Activated CD4-positive, alpha-beta T cell treated with anti-CD3 and anti-CD28 coated beads, Interleukin-2, amount 50 U/mL, for 48 hours (primary cell): ENCODE measurements at regions not wholly inside any gene's neighbourhood (a gene's known extent, or its start where the extent isn't known, plus 50 kb on each side); places are given as distances from the start of the nearest gene placed in this dataset.
"Not testable (repeated sequence)": the region's sequence is repeated elsewhere in the genome, so short reads cannot be mapped to it uniquely, and the experiment has no call there.

Source experiments
- DNase-seq, 2 experiments: peaks; one replicate each; pipeline ENCODE4 v3.0.0-alpha.2; 2020

- no peak for DNase-seq
Observed at GRCh38 chr2:182598626-182599025, 117.4 kb upstream of the DNAJC10 start.

- no peak for DNase-seq
Observed at GRCh38 chr2:182605166-182605565, 110.9 kb upstream of the DNAJC10 start.

GRCh38 chr2:182606728-182607681, 109.1 kb upstream of the DNAJC10 start:
- DNase-seq = no peak

DNA sequence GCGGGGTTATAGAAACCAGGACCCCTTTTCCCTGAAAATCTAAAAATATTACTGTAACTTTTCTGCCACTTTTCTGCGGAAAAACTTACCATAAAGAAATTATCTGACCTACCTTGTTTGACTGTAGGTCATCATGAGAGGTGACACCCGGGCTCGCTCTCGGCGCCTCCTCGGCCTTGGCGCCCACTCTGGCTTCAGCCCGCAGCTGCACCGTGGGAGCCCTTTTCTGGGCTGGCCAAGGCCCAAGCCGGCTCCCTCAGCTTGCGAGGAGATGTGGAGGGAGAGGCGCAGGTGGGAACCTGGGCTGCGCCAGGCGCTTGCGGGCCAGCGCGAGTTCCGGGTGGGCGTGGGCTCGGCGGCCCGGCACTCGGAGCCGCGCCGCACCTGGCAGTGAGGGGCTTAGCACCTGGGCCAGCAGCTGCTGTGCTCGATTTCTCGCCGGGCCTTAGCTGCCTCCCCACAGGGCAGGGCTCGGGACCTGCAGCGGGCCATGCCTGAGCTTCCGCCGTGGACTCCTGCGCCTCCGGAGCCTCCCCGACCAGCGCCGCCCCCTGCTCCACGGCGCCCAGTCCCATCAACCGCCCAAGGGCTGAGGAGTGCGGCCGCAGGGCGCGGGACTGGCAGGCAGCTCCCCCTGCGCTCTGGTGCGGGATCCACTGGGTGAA, 107.7 kb upstream of the DNAJC10 start:
- DNase-seq = no peak

GRCh38 chr2:182609005-182609404, 107.1 kb upstream of the DNAJC10 start:
- DNase-seq = not testable (repeated sequence)

- no peak for DNase-seq
Observed at GRCh38 chr2:182610231-182610630, 105.8 kb upstream of the DNAJC10 start.

DNA sequence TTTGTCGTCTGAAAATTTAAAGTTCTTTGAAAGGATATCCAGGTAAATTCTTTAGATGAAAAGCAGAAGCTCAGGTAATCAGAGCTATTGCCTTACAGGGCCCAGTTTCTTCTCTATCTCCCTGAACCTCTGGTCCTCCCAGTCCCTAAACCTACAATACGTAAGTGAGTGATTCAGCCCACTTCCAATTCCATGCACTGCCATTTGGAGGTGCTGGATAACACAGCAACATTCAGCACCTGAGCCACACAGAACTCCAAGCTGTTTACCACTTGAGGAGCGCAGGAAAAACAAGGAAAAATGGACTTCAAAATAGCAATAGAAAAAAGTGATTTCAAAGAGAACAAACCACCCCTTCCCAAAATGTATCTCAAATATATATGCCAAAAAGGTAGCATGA, 105.0 kb upstream of the DNAJC10 start:
- DNase-seq = no peak

GRCh38 chr2:182615036-182615435, 101.0 kb upstream of the DNAJC10 start:
- no peak for DNase-seq

GRCh38 chr2:182616471-182617393, 99.3 kb upstream of the DNAJC10 start:
- DNase-seq = no peak

DNA sequence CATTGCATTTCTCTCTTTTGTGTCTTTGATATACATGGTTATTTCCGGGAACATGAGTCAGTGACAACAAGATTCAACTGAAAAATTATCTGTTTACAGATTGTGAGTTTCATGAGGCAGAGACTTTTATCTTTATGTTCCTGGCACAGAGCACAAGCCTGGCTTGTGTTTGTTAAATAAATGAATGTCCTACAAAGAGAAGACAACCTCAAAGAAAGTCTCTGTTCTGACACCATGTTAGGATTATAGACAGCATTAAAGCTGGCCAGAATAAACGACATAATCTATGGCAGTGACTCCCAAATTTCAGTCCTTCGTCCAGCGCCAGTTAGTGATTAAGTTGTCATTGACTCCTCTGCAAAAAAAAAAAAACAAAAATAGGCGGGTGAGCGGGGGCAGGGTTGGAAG, 97.4 kb upstream of the DNAJC10 start:
- no peak for DNase-seq

DNA sequence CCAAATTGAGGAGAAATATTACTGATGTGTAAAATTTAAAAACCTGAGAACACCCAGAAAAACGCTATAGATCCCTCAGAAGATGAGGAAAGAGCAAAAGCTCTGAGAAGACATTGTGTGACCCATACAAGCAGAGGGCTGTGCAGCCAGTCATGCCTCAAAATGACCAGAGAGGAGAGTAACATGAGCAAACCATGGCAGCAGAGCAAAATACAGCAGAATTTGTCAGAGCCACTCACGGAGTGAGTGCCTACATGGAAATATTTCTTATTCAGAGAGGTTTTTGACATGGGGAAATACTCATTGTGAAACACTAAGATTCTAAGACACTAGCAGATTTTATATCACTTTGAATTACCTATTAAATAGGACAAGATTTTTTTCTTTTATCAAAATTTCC, 96.8 kb upstream of the DNAJC10 start:
- no peak for DNase-seq

DNA sequence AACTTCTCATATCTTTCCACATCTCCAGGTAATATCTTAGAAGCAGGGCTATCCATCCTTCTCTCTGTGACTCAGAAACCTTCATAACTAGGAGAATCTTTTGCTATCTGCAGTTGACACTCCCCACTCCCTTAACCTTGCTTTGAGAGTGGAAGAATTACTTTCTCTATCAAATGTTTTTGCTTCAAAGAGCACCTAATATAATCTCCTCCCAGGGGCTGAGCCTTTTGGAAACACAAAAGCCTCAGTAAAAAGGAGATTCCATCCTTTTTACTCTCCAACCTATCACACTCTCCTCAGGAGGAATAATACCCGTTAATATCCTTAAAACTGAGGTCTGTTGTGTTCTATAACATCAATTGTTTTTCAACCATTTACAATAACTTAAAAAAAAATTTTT, 94.9 kb upstream of the DNAJC10 start:
- no peak for DNase-seq

- DNase-seq = no peak
Observed at GRCh38 chr2:182621810-182622209, 94.2 kb upstream of the DNAJC10 start.

DNA sequence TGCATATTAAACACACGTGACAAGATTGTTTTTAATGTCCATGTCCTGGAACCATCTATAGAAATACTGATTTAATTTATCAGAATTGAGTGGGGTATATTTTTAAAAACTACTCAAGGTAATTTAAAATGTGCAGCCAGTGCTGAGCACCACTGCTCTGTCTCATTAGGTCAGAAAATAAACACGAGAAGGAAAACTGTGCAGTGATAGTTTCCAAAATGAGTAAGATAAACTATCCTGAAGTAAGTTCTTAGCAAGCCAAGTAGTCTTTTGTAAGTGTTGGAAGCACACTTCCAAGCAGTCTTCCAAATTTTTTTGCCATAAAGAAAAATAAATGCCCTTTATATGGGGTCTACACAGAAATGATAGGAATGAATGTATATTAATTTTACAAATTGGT, 93.8 kb upstream of the DNAJC10 start:
- no peak for DNase-seq

- no peak for DNase-seq
Observed at GRCh38 chr2:182625814-182626213, 90.2 kb upstream of the DNAJC10 start.

DNA sequence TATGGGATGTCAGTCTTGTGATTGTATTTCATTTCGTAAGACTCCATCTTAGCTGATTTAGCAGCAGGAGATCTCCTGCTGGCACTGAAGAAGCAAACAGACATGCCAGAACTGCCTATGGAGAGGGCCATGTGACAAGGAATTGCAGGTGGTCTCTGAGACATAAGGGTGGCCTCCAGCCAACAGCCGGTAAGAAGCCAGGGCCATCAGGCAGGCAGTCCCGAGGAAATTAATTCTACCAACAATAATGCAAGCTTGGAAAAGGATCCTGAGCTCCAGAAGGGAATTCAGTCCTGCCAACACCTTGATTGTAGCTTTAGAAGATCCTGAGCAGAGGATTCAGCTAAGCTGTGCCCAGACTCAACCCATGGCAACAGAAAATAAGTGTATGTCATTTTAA, 87.1 kb upstream of the DNAJC10 start:
- no peak for DNase-seq

- DNase-seq = no peak
Observed at GRCh38 chr2:182630207-182630606, 85.8 kb upstream of the DNAJC10 start.

DNA sequence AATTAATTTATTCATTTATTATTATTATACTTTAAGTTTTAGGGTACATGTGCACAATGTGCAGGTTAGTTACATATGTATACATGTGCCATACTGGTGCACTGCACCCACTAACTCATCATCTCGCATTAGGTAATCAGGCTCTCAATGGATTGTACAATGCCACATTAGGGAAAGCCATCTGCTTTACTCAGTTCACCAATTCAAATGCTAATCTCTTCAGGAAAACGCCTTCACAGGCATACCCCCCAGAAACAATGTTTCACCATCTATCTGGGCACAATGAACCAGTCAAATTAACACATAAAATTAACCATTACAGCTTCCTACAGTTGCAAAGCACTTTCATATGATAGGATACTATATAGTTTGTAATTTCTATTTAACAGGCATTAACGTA, 84.8 kb upstream of the DNAJC10 start:
- DNase-seq = no peak

DNA sequence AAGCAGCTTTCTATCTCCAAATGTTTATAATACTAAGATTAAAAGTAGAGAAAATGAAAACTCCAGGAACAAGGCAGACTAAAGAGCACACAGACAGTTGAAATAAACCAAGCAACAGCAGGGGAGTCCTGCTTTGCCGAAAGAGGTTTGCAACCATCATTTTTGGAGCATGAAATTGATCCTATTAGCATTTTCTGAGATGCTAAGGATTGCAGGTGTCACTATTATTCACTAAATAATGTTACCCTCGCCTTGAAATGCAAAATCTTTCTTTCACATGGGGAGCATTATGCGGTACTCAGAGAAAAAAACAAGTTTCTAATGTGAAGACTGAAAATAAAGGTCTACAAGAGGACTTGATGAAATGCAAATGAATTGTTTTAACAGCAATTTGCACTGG, 81.7 kb upstream of the DNAJC10 start:
- DNase-seq = no peak

DNA sequence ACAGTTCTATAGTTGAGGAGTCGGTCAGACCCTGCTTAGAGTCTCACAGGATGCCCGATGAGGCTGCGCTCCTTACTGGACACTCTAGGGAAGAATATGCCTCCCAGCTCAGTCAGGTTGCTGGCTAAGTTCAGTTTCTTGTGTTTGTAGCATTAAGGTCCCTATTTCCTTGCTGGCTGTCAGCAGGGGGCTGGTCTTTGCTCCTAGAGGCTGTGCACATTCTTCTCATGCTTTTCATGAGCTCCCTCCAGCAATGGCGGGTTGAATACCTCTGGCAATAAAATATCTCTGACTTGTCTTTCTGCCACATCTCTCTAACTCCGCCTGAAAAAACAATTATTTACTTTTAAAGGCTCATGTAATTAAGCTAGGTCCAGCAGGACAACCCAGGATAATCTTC, 79.4 kb upstream of the DNAJC10 start:
- DNase-seq = no peak

GRCh38 chr2:182638667-182639066, 77.4 kb upstream of the DNAJC10 start:
- no peak for DNase-seq

GRCh38 chr2:182639971-182640370, 76.1 kb upstream of the DNAJC10 start:
- no peak for DNase-seq

DNA sequence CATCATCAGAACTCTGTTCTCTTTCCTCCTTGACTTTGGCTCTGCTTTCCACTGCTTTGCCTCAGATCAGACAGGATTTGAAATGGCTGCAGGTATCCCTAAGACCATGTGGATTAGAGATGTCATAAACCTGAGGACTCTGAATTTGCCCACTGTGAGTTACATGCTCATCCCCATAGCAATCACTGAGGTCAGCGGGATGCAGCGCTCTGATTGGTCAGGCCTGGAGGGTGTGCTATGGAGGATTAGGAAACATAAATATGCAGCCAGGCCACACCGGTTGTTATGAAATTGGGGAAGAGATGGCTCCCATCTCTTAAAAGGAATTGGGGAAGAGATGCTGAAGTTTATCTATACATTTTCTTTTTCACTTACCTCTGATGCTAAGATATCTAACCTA, 73.7 kb upstream of the DNAJC10 start:
- peak; percentile 5 to 32 for DNase-seq
